HG02623 (cell line): ENCODE measurements at regions not wholly inside any gene's neighbourhood (a gene's known extent, or its start where the extent isn't known, plus 50 kb on each side); places are given as distances from the start of the nearest gene placed in this dataset.

ENCODE experiments used
- ATAC-seq: cut with Tn5 transposase; IDR thresholded peaks from one replicate; pipeline ENCODE4 v1.9.1; 2021; ENCODE audit warnings: moderate library complexity; ENCODE audit not compliant: unreplicated experiment

DNA sequence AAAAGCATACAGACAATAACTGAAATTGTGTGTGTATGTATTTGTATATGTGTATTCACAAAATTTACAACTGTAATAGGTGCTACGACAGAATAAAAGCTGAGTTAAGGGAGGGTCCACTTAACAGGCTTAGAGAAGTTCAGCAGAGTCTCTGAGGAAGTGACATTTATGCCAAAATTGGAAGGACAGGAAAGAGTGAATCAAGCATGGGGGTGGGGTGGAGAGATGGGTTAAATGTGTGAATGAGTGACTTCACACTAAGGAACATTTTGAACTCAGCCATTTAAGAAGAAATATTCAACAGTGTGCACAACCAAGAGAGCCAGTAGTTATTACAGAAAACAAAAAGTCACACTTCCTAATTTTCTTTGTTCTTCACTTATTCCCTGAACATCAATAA, 53.8 kb upstream of the RGS1 start:
- no peak for ATAC-seq

DNA sequence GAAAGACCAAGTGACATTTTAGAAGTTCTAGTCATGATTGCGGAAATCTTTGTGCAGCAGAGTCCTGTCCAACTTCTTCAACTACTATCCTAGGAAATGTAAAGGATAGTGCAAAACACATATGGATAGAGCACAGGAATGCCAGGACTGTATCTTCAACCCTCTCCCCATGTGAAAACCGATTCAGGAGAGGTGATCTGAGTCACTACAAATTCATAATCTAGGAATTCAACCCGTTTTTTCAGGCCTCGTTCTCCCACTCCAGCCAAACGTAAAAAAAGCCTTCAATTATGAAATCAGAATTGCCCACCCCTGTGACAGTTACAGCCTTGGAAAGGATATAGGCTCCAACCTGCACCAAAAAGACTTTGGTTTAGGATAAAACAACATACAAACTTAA, 52.9 kb upstream of the RGS1 start:
- no peak for ATAC-seq

DNA sequence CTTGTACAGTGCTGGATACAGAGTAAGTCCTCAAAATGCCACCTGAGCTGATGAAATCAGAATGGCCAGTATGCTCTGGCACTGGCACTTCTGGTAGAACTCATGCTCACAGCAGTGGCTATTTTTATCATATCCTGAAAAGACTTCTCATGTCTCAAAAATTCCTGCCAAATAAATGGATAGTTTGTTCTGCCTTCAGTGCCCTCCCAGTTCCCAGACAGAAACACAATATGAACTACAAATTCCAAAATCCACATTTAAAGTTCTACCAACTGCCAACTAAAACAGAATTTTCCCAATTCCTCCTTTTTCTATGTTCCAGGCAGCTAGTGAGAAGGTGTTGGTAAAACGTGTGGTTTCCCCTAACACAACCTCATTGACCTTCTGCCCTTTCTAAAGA, 51.4 kb upstream of the RGS1 start:
- no peak for ATAC-seq
